ENCODE measurements at regions not wholly inside any gene's neighbourhood (a gene's known extent, or its start where the extent isn't known, plus 50 kb on each side); places are given as distances from the start of the nearest gene placed in this dataset.

DNA sequence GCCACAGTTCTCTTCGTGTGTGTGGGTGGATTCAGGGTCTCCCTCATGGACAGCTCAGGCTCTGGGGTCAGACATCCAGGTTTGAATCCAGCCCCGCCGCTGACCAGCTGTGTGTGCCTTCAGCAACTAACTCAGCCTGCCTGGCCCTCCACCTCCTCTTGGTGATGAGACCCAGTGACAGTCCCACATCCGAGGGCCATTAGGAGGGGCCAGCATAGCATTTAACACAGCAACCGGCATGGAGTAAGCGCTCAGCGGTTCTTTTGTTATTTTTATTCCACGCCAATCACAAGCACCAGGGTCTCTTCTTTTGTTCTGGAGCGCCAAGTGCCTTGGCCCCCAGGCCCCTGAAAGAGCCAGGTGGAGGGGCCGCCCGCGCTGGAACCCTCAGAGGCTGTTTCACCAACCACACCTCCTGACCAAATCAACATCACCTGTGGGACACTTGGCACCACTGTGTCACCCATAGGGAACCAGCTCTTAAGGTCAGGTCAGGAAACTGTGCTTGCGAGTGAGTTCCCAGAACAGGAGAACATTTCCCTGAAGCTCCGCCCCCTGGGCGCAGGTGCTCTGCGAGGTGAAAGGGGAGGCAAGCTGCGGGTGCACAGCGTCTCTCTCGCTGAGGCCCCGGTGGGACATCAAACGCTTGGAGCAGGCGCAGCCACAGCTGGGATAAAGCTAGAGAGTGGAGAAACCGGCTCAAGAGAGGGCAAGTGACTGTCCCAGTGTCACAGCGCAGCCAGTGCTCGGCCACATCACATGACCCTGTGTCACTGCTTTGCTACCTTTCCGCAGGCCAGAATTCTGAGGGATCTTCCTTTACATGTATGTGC, 311.3 kb downstream of the UACA start:
- TF ChIP-seq, protein P1, sequence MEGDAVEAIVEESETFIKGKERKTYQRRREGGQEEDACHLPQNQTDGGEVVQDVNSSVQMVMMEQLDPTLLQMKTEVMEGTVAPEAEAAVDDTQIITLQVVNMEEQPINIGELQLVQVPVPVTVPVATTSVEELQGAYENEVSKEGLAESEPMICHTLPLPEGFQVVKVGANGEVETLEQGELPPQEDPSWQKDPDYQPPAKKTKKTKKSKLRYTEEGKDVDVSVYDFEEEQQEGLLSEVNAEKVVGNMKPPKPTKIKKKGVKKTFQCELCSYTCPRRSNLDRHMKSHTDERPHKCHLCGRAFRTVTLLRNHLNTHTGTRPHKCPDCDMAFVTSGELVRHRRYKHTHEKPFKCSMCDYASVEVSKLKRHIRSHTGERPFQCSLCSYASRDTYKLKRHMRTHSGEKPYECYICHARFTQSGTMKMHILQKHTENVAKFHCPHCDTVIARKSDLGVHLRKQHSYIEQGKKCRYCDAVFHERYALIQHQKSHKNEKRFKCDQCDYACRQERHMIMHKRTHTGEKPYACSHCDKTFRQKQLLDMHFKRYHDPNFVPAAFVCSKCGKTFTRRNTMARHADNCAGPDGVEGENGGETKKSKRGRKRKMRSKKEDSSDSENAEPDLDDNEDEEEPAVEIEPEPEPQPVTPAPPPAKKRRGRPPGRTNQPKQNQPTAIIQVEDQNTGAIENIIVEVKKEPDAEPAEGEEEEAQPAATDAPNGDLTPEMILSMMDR (IDR thresholded peaks at IDR 0.05; ENCODE audit: poor library complexity): no peak
- TF ChIP-seq EZH2 (IDR thresholded peaks at IDR 0.05; ENCODE audit: borderline replicate concordance) (no peak), EZH2phosphoT487 (IDR thresholded peaks at IDR 0.05; ENCODE audit: low read depth, severe bottlenecking, unreplicated experiment) (no peak)

Measured in hepatocyte (in vitro differentiated cells).